Inflammatory macrophage (primary cell): ENCODE measurements at regions not wholly inside any gene's neighbourhood (a gene's known extent, or its start where the extent isn't known, plus 50 kb on each side); places are given as distances from the start of the nearest gene placed in this dataset.
"Not testable (repeated sequence)": the region's sequence is repeated elsewhere in the genome, so short reads cannot be mapped to it uniquely, and the experiment has no call there.

Source experiments
- DNase-seq, 2 donors: peaks; one replicate each; pipeline ENCODE4 v3.0.0-alpha.2; 2020 to 2022

DNA sequence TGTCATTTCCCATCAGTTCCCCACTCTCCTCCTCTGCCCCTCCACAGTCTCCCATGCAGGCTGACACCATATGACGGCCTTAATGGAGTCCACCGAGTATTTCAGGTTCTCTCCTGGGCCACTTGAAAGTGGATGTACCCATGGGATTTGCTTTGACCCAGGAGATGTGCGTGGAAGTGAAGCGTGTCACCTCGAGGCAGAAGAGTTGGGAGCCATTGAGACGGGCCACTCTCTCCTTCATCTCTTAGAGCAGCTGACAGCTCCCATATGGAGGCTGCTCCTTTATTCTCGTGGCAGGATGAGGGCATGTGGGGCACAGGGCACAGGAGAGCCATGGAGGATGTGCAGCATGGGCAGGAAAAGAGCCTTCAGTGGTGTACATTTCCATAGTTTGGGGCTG is 144.7 kb upstream of the CRYM start:
- not testable (repeated sequence) for DNase-seq

DNA sequence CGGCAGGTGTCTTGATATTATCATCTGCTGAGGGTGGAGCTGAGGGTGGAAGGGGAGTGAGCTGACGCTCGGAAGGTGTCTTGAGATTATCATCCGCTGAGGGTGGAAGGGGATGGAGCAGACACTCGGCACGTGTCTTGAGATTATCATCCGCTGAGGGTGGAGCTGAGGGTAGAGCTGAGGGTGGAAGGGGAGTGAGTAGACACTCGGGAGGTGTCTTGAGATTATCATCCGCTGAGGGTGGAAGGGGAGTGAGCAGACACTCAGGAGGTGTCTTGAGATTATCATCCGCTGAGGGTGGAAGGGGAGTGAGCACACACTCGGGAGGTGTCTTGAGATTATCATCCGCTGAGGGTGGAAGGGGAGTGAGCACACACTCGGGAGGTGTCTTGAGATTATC is 126.6 kb upstream of the CRYM start:
- DNase-seq, result not testable (repeated sequence)

DNA sequence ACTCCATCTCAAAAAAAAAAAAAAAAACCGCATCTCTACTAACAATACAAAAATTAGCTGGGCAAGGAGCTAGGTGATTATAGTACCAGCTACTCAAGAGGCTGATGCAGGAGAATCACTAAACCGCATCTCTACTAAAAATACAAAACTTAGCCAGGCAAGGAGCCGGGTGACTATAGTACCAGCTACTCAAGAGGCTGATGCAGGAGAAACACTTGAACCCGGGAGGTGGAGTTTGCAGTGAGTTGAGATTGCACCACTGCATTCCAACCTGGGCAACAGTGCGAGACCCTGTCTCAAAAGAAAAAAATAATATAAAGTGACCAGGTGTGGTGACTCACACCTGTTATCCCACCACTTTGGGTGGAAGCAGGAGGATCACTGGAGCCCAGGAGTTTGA is 119.8 kb upstream of the CRYM start:
- not testable (repeated sequence) for DNase-seq

DNA sequence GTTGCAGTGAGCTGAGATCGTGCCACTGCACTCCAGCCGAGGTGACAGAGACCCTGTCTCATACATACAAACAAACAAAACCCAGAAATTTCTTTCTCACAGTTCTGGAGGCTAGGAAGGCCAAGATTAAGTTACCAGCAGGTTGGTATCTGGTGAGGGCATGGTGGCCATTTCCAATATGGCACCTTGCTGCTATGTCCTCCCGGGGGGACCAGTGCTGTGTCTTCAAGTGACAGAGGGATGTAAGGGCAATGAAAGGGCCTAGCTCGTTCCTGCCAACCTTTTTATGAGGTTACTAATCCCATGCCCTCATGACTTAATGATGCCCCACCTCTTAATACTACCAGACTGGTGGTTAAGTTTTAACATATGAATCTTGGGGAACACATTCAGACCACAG is 118.5 kb upstream of the CRYM start:
- DNase-seq, result not testable (repeated sequence)

DNA sequence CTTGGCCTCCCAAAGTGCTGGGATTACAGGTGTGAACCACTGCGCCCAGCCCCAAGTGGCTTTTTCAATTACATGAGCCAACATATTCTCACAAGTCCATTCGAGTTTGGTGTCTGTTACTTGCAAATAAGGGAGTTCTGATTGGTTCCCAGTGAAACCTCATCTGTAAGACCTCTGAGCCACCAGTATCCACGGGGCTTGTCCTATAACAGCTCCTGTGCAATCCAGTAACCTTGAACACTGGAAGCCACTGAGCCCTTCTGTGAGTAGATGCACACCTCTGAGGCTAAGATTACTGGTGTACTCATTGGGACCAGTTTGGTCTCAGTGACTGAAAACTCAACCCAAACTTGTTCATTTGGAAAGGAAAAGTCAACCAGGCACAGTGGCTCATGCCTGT is 112.5 kb upstream of the CRYM start:
- DNase-seq, result not testable (repeated sequence)

DNA sequence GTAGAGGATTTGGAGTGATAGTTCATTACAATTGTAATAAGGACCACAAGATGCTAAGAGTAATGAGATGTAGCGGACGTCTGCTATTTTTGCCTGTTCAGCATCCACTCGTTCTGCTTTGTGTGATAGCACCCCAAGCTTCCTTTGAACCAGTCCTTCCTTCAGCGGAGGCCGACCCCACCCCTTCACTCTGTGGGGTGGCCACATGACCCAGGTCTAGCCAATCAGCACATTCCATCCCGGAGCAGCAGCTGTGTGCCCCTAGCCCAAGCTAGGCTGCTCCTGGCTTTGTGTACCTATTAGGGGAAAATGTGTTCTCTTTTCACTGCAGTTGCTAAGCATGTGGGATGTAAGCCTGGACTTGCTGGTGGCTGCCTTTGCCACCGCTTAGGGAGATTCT is 111.8 kb upstream of the CRYM start:
- DNase-seq, result not testable (repeated sequence)

GRCh38 chr16:21387757-21388156 is 109.7 kb upstream of the CRYM start:
- DNase-seq, result not testable (repeated sequence)

DNA sequence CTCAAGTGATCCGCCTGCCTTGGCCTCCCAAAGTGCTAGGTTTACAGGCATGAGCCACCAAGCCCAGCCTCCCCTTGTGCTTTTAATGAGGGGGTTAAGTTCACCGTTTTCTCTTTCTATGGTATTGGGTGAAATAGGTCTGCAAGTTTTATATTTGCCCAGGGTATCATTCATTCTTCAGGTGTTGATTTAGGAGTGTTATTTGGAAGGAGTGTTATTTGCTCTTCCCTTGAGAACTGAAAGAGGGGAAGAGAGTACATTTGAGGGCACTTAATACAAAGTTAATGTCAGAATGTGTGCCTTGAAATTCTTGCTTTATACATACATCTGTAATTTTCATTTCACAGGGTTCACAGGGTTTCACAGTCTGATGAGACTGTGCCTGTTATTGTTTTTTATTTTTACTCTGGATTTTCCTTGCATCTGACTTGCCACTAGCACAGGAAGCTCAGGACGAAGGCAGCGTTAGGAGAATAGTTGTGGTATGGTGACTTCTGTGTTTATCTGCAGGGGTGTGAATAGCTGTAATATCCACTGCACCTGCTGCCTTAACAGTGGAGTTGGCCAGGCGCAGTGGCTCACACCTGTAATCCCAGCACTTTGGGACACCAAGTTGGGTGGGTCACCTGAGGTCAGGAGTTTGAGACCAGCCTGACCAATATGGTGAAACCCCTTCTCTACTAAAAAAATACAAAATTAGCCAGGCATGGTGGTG is 108.3 kb upstream of the CRYM start:
- not testable (repeated sequence) for DNase-seq

GRCh38 chr16:21383682-21384081 is 105.6 kb upstream of the CRYM start:
- DNase-seq, result not testable (repeated sequence)

- not testable (repeated sequence) for DNase-seq
Observed at GRCh38 chr16:21379645-21380044, 101.6 kb upstream of the CRYM start.

DNA sequence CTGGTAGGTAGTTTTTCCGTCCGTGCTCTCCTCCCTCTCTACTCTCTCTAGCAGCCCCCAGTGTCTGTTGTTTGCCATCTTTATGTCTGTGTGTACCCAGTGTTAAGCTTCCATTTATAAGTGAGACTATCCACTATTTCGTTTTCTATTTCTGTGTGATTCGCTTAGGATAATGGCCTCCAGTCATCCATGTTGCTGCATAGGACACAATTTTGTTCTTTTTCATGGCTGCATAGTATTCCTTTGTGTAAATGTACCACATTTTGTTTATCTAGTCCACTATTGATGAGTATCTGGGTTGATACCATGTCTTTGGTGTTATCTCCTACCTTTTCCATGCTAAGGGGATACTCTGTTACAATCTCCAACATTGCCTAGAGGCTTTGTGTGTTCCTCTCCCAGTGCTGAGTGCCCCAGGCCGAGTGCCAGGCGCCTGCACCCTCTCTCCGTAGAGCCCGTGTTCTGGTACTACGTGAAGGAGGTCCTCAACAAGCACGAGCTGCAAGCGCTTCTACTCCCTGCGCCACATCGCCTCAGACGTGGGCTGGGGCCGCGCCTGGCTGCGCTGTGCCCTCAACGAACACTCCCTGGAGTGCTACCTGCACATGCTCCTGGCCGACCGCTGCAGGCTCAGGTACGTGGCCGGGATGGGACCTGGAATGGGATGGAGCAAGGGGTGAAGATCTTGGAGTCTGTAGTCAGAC is 98.3 kb upstream of the CRYM start:
- not testable (repeated sequence) for DNase-seq

GRCh38 chr16:21375334-21375733 is 97.2 kb upstream of the CRYM start:
- peak in 1 of 2 donors; percentile 21 for DNase-seq

GRCh38 chr16:21373454-21373853 is 95.4 kb upstream of the CRYM start:
- DNase-seq, result not testable (repeated sequence)

GRCh38 chr16:21372862-21373261 is 94.8 kb upstream of the CRYM start:
- DNase-seq, result not testable (repeated sequence)

DNA sequence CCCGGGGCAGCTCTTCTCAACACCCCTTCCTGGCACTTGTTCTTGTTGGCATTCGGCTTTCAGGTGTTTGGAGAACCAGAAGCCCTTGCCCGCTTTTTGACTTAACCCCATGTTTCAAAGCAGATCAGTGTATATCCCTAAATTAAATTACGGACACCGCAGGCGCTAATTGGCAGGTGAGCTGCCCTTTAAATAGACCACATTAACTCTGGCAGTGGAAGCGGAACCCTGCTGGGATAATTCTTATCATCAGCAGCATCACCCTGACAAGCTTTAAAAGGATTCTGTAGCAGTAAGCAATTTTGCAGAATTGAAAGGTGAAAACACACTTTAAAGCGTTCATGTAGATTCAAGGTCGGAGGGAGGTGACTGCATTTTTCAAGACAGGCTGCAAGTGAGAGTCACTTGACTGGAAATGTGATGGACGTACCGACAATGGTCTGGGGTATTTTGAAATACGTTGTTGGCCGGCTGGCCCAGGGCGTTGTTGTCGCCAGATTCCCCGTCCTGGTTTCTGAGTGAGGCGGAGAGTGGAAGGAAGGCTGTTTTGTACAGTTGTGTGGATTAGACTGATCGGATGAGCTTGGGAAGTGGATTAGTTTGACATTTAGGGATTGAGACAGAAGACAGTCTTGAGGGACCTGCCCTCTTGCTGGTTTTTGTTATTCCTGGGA is 94.2 kb upstream of the CRYM start:
- not testable (repeated sequence) for DNase-seq

GRCh38 chr16:21370791-21371190 is 92.7 kb upstream of the CRYM start:
- DNase-seq, result not testable (repeated sequence)

- DNase-seq, result not testable (repeated sequence)
Observed at GRCh38 chr16:21368973-21369942, 91.2 kb upstream of the CRYM start.

DNA sequence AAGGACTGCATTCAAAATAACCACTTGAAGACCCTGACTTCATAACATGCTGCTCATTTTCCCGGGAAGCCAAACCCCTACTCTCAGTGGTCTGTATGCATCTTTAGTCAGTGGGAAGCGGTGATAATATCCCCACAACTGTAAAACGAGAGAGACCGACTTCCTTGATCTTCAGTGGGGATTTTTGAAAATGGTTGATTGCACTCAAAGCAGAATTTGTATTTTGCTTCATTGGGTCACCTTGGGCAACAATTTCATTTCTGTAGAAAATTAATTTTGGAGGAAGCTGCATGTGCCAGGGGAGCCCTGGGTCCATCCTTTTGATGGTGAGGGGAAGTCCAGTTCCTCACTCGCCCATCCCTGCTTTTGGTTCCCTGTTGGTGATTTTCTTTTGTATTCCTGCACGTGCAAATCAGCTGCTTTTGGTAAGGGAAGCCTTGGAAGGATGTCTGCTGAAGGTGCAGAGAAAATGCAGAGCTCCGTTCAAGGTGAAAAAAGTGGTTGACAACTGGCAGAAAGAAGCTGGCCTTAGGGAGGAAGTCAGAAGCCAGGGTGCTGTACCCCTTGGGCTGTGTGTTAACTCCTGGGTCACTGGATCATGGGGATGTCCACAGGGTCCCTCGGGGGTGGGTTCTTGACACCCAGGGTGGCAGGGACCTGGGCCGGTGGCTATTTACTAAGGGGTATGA is 89.8 kb upstream of the CRYM start:
- not testable (repeated sequence) for DNase-seq

- not testable (repeated sequence) for DNase-seq
Observed at GRCh38 chr16:21366998-21367397, 88.9 kb upstream of the CRYM start.

GRCh38 chr16:21365541-21365940 is 87.5 kb upstream of the CRYM start:
- not testable (repeated sequence) for DNase-seq

- DNase-seq, result peak; percentile 71 to 79
Observed at GRCh38 chr16:21363550-21364223, 85.6 kb upstream of the CRYM start.
